Suprapubic skin (tissue), 4 donors: ENCODE measurements at regions not wholly inside any gene's neighbourhood (a gene's known extent, or its start where the extent isn't known, plus 50 kb on each side); places are given as distances from the start of the nearest gene placed in this dataset.

ENCODE experiments used
- DNase-seq, 2 donors: peaks; one replicate each; pipeline ENCODE4 v3.0.0-alpha.2; 2019; ENCODE audit warnings: low spot score in 2 of 2
- H3K27ac ChIP-seq: fragments of 200-600 bp; sonication (generic); one replicate; pipeline ENCODE4 v1.5.1; 2019
- H3K27me3 ChIP-seq: fragments of 200-600 bp; sonication (generic); one replicate; pipeline ENCODE4 v1.5.1; 2019
- H3K36me3 ChIP-seq: fragments of 200-600 bp; sonication (generic); one replicate; pipeline ENCODE4 v1.5.1; 2019
- H3K4me1 ChIP-seq: fragments of 200-600 bp; sonication (generic); one replicate; pipeline ENCODE4 v1.5.1; 2019
- H3K4me3 ChIP-seq: fragments of 200-600 bp; sonication (generic); one replicate; pipeline ENCODE4 v1.5.1; 2019; ENCODE audit warnings: mild to moderate bottlenecking
- H3K9me3 ChIP-seq: fragments of 200-600 bp; sonication (generic); one replicate; pipeline ENCODE4 v1.5.1; 2019
- CTCF ChIP-seq, 2 donors: fragments of 200-600 bp in 1 of 2; fragments of 450-650 bp in 1 of 2; sonication (generic) in 1 of 2; IDR thresholded peaks; one replicate each; pipeline ENCODE4 v1.5.1; 2016 to 2019; ENCODE audit warnings: antibody characterized with exemption in 2 of 2, mild to moderate bottlenecking in 1 of 2, moderate library complexity in 1 of 2
- EP300 ChIP-seq: sonication (generic); formaldehyde crosslinking; IDR thresholded peaks from one replicate; pipeline ENCODE4 v1.6.1; 2017; ENCODE audit warnings: antibody characterized with exemption
- POLR2A ChIP-seq, 2 donors: fragments of 450-650 bp; IDR thresholded peaks; one replicate each; pipeline ENCODE4 v1.6.1; 2017; ENCODE audit warnings: antibody characterized with exemption in 2 of 2, mild to moderate bottlenecking in 2 of 2, moderate library complexity in 2 of 2
- POLR2AphosphoS5 ChIP-seq, 3 donors: sonication (generic); formaldehyde crosslinking; IDR thresholded peaks; one replicate each; pipeline ENCODE4 v1.6.1; 2017; ENCODE audit warnings: antibody characterized with exemption in 3 of 3
- WGBS: methylation state at CpG from one replicate; pipeline ENCODE4 v1.1.5; 2018; 5-methylcytosine and 5-hydroxymethylcytosine counted together

DNA sequence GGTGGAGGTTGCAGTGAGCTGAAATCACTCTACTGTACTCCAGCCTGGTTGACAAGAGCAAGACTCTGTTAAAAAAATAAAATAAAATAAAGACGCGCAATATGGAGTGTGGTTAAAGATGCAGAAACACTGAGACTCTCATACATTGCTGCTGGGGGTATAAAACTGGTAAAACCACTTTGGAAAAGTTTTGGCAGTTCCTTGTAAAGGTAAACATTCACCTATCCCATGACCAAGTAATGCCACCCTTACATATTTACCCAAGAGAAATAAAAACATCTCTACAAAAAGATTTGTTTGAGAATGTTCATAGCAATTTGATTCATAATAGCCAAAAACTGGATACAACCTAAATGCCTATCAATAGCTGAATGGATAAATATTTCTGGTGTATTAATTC is 398.5 kb downstream of the PDCD6IP start:
- Histone ChIP-seq H3K4me3 (no peak overlapping the region), H3K27me3 (no peaks in the 10 kb centered on the region), H3K9me3 (no peaks in the 10 kb centered on the region), H3K36me3 (no peaks in the 10 kb centered on the region), H3K4me1 (no peaks in the 10 kb centered on the region), H3K27ac (no peak overlapping the region)
- no peak for DNase-seq
- no peak for TF ChIP-seq POLR2AphosphoS5 (IDR thresholded peaks at IDR 0.05)
- 59% methylated on average over 2 of the region's 2 CpGs for WGBS

GRCh38 chr3:34198309-34198708 is 399.9 kb downstream of the PDCD6IP start:
- Histone ChIP-seq H3K27me3 (no peaks in the 10 kb centered on the region), H3K36me3 (no peaks in the 10 kb centered on the region), H3K9me3 (no peaks in the 10 kb centered on the region), H3K27ac (no peak overlapping the region), H3K4me1 (no peaks in the 10 kb centered on the region), H3K4me3 (no peak overlapping the region)
- TF ChIP-seq EP300 = no peak
- WGBS = 47% methylated on average over 1 of the region's 1 CpG
- no peak for DNase-seq

DNA sequence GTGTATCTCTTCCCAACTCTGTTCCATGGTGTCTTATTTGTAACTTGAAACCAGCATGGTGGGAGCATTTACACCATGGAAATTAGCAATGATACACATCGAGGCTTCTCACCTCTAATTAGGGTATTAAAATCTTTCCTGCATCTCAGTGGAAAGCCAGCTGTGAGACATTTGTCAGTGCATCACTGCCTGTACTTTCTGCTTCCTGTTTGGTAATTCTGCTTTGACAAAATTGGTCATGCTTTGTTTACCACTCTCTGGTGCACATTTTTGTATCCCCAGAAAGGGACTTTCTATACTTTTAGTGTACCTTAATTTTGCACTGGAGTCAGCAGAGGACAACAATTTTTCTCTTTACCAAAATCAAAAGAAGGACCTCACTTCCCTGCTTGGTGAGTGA is 402.1 kb downstream of the PDCD6IP start:
- no peak for DNase-seq
- Histone ChIP-seq H3K36me3 (no peaks in the 10 kb centered on the region), H3K9me3 (no peaks in the 10 kb centered on the region), H3K4me3 (no peak overlapping the region), H3K27ac (no peak overlapping the region), H3K4me1 (no peaks in the 10 kb centered on the region), H3K27me3 (no peaks in the 10 kb centered on the region)
- TF ChIP-seq POLR2A (IDR thresholded peaks at IDR 0.05) = no peak
- no peak for TF ChIP-seq EP300
- TF ChIP-seq CTCF (IDR thresholded peaks at IDR 0.05) = no peak
- no peak for TF ChIP-seq POLR2AphosphoS5 (IDR thresholded peaks at IDR 0.05)
- WGBS = 60% methylated on average over 1 of the region's 1 CpG

DNA sequence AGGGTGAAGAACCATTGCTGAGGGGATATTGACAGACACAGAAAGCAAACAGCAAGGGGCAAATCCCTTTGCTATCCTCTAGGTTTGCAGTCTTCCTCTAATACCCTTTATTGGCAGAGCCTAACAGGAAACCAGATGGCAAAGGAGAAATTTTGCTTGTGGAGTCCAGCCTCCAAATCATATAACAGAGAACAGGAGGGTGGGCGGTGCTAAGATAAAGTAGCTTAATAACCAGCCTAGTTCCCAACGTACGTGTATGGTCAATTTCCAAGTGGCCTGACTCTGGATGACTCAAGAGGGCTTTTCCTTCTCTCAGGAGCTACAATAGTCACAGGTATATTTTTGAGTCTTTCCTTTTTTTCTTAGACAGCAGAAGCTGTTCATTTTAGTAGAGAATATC is 404.5 kb downstream of the PDCD6IP start:
- Histone ChIP-seq H3K27me3 (no peaks in the 10 kb centered on the region), H3K4me3 (no peak overlapping the region), H3K4me1 (no peaks in the 10 kb centered on the region), H3K36me3 (no peaks in the 10 kb centered on the region), H3K27ac (no peak overlapping the region), H3K9me3 (no peaks in the 10 kb centered on the region)
- TF ChIP-seq POLR2A (IDR thresholded peaks at IDR 0.05) = no peak
- TF ChIP-seq EP300 = no peak
- no peak for TF ChIP-seq CTCF (IDR thresholded peaks at IDR 0.05)
- TF ChIP-seq POLR2AphosphoS5 (IDR thresholded peaks at IDR 0.05) = no peak
- no peak for DNase-seq
- 85% methylated on average over 3 of the region's 3 CpGs for WGBS

DNA sequence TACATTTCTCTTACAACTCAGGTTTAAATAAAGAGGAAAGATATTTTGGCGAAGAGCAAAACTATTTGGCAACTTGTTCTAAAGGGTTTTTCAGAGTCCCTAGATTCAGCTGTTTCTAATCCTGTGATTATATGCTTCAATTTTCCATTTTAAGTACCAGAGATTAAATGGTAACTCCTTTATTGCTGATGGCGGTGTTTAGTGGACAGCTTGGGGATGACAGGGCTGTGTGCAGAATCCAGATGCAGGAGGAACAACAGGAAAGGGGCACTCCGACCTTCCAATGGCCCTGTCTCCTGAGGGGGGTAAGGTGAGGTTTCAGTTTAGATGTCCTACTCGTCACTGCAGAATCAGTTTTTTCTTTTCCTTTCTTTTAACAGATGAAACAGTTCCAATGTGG is 405.0 kb downstream of the PDCD6IP start:
- 58% methylated on average over 4 of the region's 4 CpGs for WGBS
- Histone ChIP-seq H3K4me3 (no peak overlapping the region), H3K4me1 (no peaks in the 10 kb centered on the region), H3K27me3 (no peaks in the 10 kb centered on the region), H3K9me3 (no peaks in the 10 kb centered on the region), H3K36me3 (no peaks in the 10 kb centered on the region), H3K27ac (no peak overlapping the region)
- DNase-seq = no peak
- TF ChIP-seq POLR2AphosphoS5 (IDR thresholded peaks at IDR 0.05) (no peak), EP300 (no peak), POLR2A (IDR thresholded peaks at IDR 0.05) (no peak), CTCF (IDR thresholded peaks at IDR 0.05) (no peak)

- Histone ChIP-seq H3K36me3 (no peaks in the 10 kb centered on the region), H3K27ac (no peak overlapping the region), H3K4me3 (no peak overlapping the region), H3K27me3 (no peaks in the 10 kb centered on the region), H3K9me3 (no peaks in the 10 kb centered on the region), H3K4me1 (no peaks in the 10 kb centered on the region)
- no peak for DNase-seq
- 28% methylated on average over 2 of the region's 2 CpGs for WGBS
- TF ChIP-seq POLR2AphosphoS5 (IDR thresholded peaks at IDR 0.05) (no peak), POLR2A (IDR thresholded peaks at IDR 0.05) (no peak), EP300 (no peak), CTCF (IDR thresholded peaks at IDR 0.05) (no peak)
These were observed 408.6 kb downstream of the PDCD6IP start for GRCh38 chr3:34207002-34207401.
